Tibial nerve (tissue), 4 donors: ENCODE measurements at regions not wholly inside any gene's neighbourhood (a gene's known extent, or its start where the extent isn't known, plus 50 kb on each side); places are given as distances from the start of the nearest gene placed in this dataset.
A peak's percentile ranks its signal among the peaks of the same experiment; 100 is the strongest.
"Not testable (repeated sequence)": the region's sequence is repeated elsewhere in the genome, so short reads cannot be mapped to it uniquely, and the experiment has no call there.

Experiments
- DNase-seq, 2 donors: peaks; one replicate each; pipeline ENCODE4 v3.0.0-alpha.2; 2019; ENCODE audit warnings: low spot score in 2 of 2
- H3K27ac ChIP-seq, 4 donors: fragments of 200-600 bp; sonication (generic) in 3 of 4; one replicate each; pipeline ENCODE4 v1.5.1; 2017 to 2019; ENCODE audit warnings: mild to moderate bottlenecking in 1 of 4
- H3K27me3 ChIP-seq, 2 donors: fragments of 200-600 bp; sonication (generic) in 1 of 2; one replicate each; pipeline versions ENCODE4 v1.5.1 to v1.6.0; 2017 to 2019
- H3K36me3 ChIP-seq, 3 donors: fragments of 200-600 bp; sonication (generic); one replicate each; pipeline ENCODE4 v1.5.1; 2018 to 2019
- H3K4me1 ChIP-seq, 4 donors: fragments of 200-600 bp; sonication (generic) in 3 of 4; one replicate each; pipeline ENCODE4 v1.5.1; 2017 to 2019
- H3K4me3 ChIP-seq, 4 donors: fragments of 200-600 bp; sonication (generic) in 3 of 4; one replicate each; pipeline ENCODE4 v1.5.1; 2017 to 2019; ENCODE audit warnings: mild to moderate bottlenecking in 1 of 4, moderate library complexity in 1 of 4
- H3K9me3 ChIP-seq, 4 donors: fragments of 200-600 bp; sonication (generic) in 3 of 4; one replicate each; pipeline ENCODE4 v1.5.1; 2017 to 2019
- CTCF ChIP-seq, 5 experiments: fragments of 200-600 bp in 3 of 5; fragments of 450-650 bp in 2 of 5; sonication (generic) in 3 of 5; IDR thresholded peaks; one replicate each; pipeline ENCODE4 v1.5.1; 2016 to 2019; ENCODE audit warnings: antibody characterized with exemption in 5 of 5, mild to moderate bottlenecking in 3 of 5, moderate library complexity in 2 of 5
- EP300 ChIP-seq, 2 donors: sonication (generic); formaldehyde crosslinking; IDR thresholded peaks; one replicate each; pipeline ENCODE4 v1.6.1; 2017; ENCODE audit warnings: antibody characterized with exemption in 2 of 2, mild to moderate bottlenecking in 1 of 2
- POLR2A ChIP-seq, 2 donors: fragments of 450-650 bp; IDR thresholded peaks; one replicate each; pipeline ENCODE4 v1.6.1; 2017; ENCODE audit warnings: antibody characterized with exemption in 2 of 2, mild to moderate bottlenecking in 2 of 2, moderate library complexity in 2 of 2
- WGBS, 2 donors: methylation state at CpG; one replicate each; pipeline ENCODE4 v1.1.5; 2018; 5-methylcytosine and 5-hydroxymethylcytosine counted together

- DNase-seq, result no peak
- Histone ChIP-seq H3K9me3 (no peaks in the 10 kb centered on the region), H3K4me1 (no peaks in the 10 kb centered on the region), H3K27ac (no peak overlapping the region), H3K36me3 (no peaks in the 10 kb centered on the region), H3K4me3 (no peak overlapping the region), H3K27me3 (no peaks in the 10 kb centered on the region)
- TF ChIP-seq POLR2A (IDR thresholded peaks at IDR 0.05), result no peak
- no peak for TF ChIP-seq CTCF (IDR thresholded peaks at IDR 0.05)
- TF ChIP-seq EP300 (IDR thresholded peaks at IDR 0.05), result no peak
- 71 to 75% methylated on average over 1 of the region's 1 CpG for WGBS, 2 donors
Observed at GRCh38 chr6:134391205-134391604, 73.3 kb upstream of the SGK1 start.

GRCh38 chr6:134389658-134390057, 71.7 kb upstream of the SGK1 start:
- H3K4me1 ChIP-seq, result no peaks in the 10 kb centered on the region
- no peak overlapping the region for H3K4me3 ChIP-seq
- no peaks in the 10 kb centered on the region for H3K9me3 ChIP-seq
- DNase-seq, result no peak
- TF ChIP-seq CTCF (IDR thresholded peaks at IDR 0.05), result no peak
- no peak for TF ChIP-seq EP300 (IDR thresholded peaks at IDR 0.05)
- WGBS, 2 donors, result 88 to 89% methylated on average over 3 of the region's 3 CpGs
- H3K36me3 ChIP-seq, result no peaks in the 10 kb centered on the region
- H3K27ac ChIP-seq, result no peak overlapping the region
- H3K27me3 ChIP-seq, result no peaks in the 10 kb centered on the region

GRCh38 chr6:134389129-134389528, 71.2 kb upstream of the SGK1 start:
- H3K4me1 ChIP-seq, result no peaks in the 10 kb centered on the region

GRCh38 chr6:134386482-134386881, 68.6 kb upstream of the SGK1 start:
- H3K4me1 ChIP-seq, H3K27ac ChIP-seq, H3K36me3 ChIP-seq, H3K27me3 ChIP-seq, H3K4me3 ChIP-seq, DNase-seq, H3K9me3 ChIP-seq: not testable (repeated sequence)
- WGBS, 2 donors, result 93% methylated on average over 6 of the region's 6 CpGs

More at GRCh38 chr6:134389129-134389528, 71.2 kb upstream of the SGK1 start:
- WGBS, 2 donors, result 69 to 91% methylated on average over 3 of the region's 3 CpGs
- Histone ChIP-seq H3K9me3 (no peaks in the 10 kb centered on the region), H3K27me3 (no peaks in the 10 kb centered on the region), H3K36me3 (no peaks in the 10 kb centered on the region), H3K27ac (no peak overlapping the region), H3K4me3 (no peak overlapping the region)
- TF ChIP-seq EP300 (IDR thresholded peaks at IDR 0.05) (peak in 1 of 2 donors; percentile 43), CTCF (IDR thresholded peaks at IDR 0.05) (no peak)
- DNase-seq, result no peak

GRCh38 chr6:134381959-134382358, 64.0 kb upstream of the SGK1 start:
- Histone ChIP-seq H3K27ac (no peak overlapping the region), H3K36me3 (no peaks in the 10 kb centered on the region), H3K9me3 (no peaks in the 10 kb centered on the region), H3K27me3 (no peaks in the 10 kb centered on the region), H3K4me3 (no peak overlapping the region), H3K4me1 (peaks cover 0 to 3% (median 0%) of the 10 kb centered on the region in 4 donors)
- no peak for DNase-seq
- WGBS, 2 donors, result 68 to 69% methylated on average over 5 of the region's 5 CpGs
- no peak for TF ChIP-seq CTCF (IDR thresholded peaks at IDR 0.05)

GRCh38 chr6:134379599-134379998, 61.7 kb upstream of the SGK1 start:
- 65 to 71% methylated on average over 1 of the region's 1 CpG for WGBS, 2 donors
- Histone ChIP-seq H3K4me1 (peaks cover 0 to 3% (median 0%) of the 10 kb centered on the region in 4 donors), H3K36me3 (no peaks in the 10 kb centered on the region), H3K9me3 (no peaks in the 10 kb centered on the region), H3K4me3 (no peak overlapping the region), H3K27ac (no peak overlapping the region), H3K27me3 (no peaks in the 10 kb centered on the region)
- no peak for DNase-seq
- TF ChIP-seq EP300 (IDR thresholded peaks at IDR 0.05) (no peak), POLR2A (IDR thresholded peaks at IDR 0.05) (no peak), CTCF (IDR thresholded peaks at IDR 0.05) (no peak)
